ENCODE measurements at regions not wholly inside any gene's neighbourhood (a gene's known extent, or its start where the extent isn't known, plus 50 kb on each side); places are given as distances from the start of the nearest gene placed in this dataset.
"Not testable (repeated sequence)": the region's sequence is repeated elsewhere in the genome, so short reads cannot be mapped to it uniquely, and the experiment has no call there.

- DNase-seq, result no peak
Observed at GRCh38 chr18:79596446-79597175, 83.0 kb upstream of the CTDP1 start.

GRCh38 chr18:79597176-79597830 lies 82.3 kb upstream of the CTDP1 start:
- no peak for DNase-seq

- no peak for DNase-seq
Observed at GRCh38 chr18:79597831-79598632, 81.6 kb upstream of the CTDP1 start.

- no peak for DNase-seq
Observed at GRCh38 chr18:79598633-79599175, 80.9 kb upstream of the CTDP1 start.

GRCh38 chr18:79599441-79599931 lies 80.1 kb upstream of the CTDP1 start:
- DNase-seq, result no peak

- no peak for DNase-seq
Observed at GRCh38 chr18:79600141-79600540, 79.5 kb upstream of the CTDP1 start.

- no peak for DNase-seq
Observed at GRCh38 chr18:79600596-79600995, 79.0 kb upstream of the CTDP1 start.

- DNase-seq, result no peak
Observed at GRCh38 chr18:79601234-79601633, 78.4 kb upstream of the CTDP1 start.

GRCh38 chr18:79603321-79604204 lies 76.0 kb upstream of the CTDP1 start:
- DNase-seq, result no peak

- DNase-seq, result no peak
Observed at GRCh38 chr18:79604205-79604912, 75.2 kb upstream of the CTDP1 start.

- DNase-seq, result no peak
Observed at GRCh38 chr18:79604913-79605880, 74.4 kb upstream of the CTDP1 start.

- not testable (repeated sequence) for DNase-seq
Observed at GRCh38 chr18:79606071-79606470, 73.5 kb upstream of the CTDP1 start.

- no peak for DNase-seq
Observed at GRCh38 chr18:79606621-79607331, 72.8 kb upstream of the CTDP1 start.

- DNase-seq, result no peak
Observed at GRCh38 chr18:79607361-79607952, 72.1 kb upstream of the CTDP1 start.

GRCh38 chr18:79608069-79608468 lies 71.5 kb upstream of the CTDP1 start:
- DNase-seq, result no peak

- no peak for DNase-seq
Observed at GRCh38 chr18:79608535-79608934, 71.1 kb upstream of the CTDP1 start.

- no peak for DNase-seq
Observed at GRCh38 chr18:79608999-79609461, 70.6 kb upstream of the CTDP1 start.

- no peak for DNase-seq
Observed at GRCh38 chr18:79609841-79610281, 69.7 kb upstream of the CTDP1 start.

GRCh38 chr18:79610461-79611039 lies 69.1 kb upstream of the CTDP1 start:
- no peak for DNase-seq
